HepG2 (cell line): ENCODE measurements at regions not wholly inside any gene's neighbourhood (a gene's known extent, or its start where the extent isn't known, plus 50 kb on each side); places are given as distances from the start of the nearest gene placed in this dataset.

ENCODE experiments used
- AKAP8 ChIP-seq: sonication (generic); formaldehyde crosslinking; IDR thresholded peaks from 2 replicates; pipeline ENCODE4 v1.5.1; 2020; ENCODE audit warnings: mild to moderate bottlenecking, missing genetic modification reagents
- CCAR2 ChIP-seq: fragments of 200-400 bp; formaldehyde crosslinking; optimal IDR thresholded peaks from 2 replicates; pipeline ENCODE3; 2018; ENCODE audit warnings: low read depth, mild to moderate bottlenecking, low read length, moderate library complexity
- CEBPB ChIP-seq: IDR thresholded peaks from 2 replicates; pipeline ENCODE4 v1.6.1; 2011; ENCODE audit warnings: low read depth, low read length, improper control_type of control experiment, borderline replicate concordance
- CEBPG ChIP-seq: IDR thresholded peaks from 2 replicates; pipeline ENCODE4 v1.6.1; 2016
- EP300 ChIP-seq, 3 experiments: sonication (generic) in 1 of 3; formaldehyde crosslinking in 1 of 3; IDR thresholded peaks; 2 replicates each; pipeline versions ENCODE4 v1.5.1 to v1.6.1; 2011 to 2020; ENCODE audit warnings: low read depth in 2 of 3, low read length in 2 of 3, borderline replicate concordance in 1 of 3, improper control_type of control experiment in 1 of 3, mild to moderate bottlenecking in 1 of 3, missing genetic modification reagents in 1 of 3, moderate library complexity in 1 of 3
- KLF16 ChIP-seq, 2 experiments: sonication (generic) in 1 of 2; formaldehyde crosslinking in 1 of 2; IDR thresholded peaks; 2 replicates each; pipeline versions ENCODE4 v1.6.1 to v1.8.0; 2016 to 2023; ENCODE audit warnings: missing genetic modification reagents in 2 of 2, missing compliant biosample characterization in 1 of 2
- SMC3 ChIP-seq: IDR thresholded peaks from 2 replicates; pipeline ENCODE4 v1.6.1; 2011; ENCODE audit warnings: low read length, improper control_type of control experiment
- ZNF326 ChIP-seq: sonication (generic); formaldehyde crosslinking; IDR thresholded peaks from 2 replicates; pipeline ENCODE4 v1.4.0; 2020; ENCODE audit warnings: missing genetic modification reagents, borderline replicate concordance
- ZNF644 ChIP-seq: IDR thresholded peaks from 2 replicates; pipeline ENCODE4 v1.6.1; 2016; ENCODE audit warnings: low read depth
- TF ChIP-seq, protein P1 (sequence below): sonication (generic); formaldehyde crosslinking; IDR thresholded peaks from 2 replicates; pipeline ENCODE4 v1.5.0; 2020; ENCODE audit warnings: mild to moderate bottlenecking, missing genetic modification reagents, moderate library complexity
- TF ChIP-seq, protein P2 (sequence below), 2 experiments: sonication (generic) in 1 of 2; formaldehyde crosslinking in 1 of 2; IDR thresholded peaks; 2 replicates each; pipeline versions ENCODE4 v1.5.1 to v1.6.1; 2011 to 2020; ENCODE audit warnings: borderline replicate concordance in 1 of 2, low read depth in 1 of 2, low read length in 1 of 2, mild to moderate bottlenecking in 1 of 2, missing genetic modification reagents in 1 of 2, moderate library complexity in 1 of 2
- TF ChIP-seq, protein P3 (sequence below): IDR thresholded peaks from 2 replicates; pipeline ENCODE4 v1.6.1; 2016; ENCODE audit warnings: missing compliant biosample characterization, missing genetic modification reagents, borderline replicate concordance
- TF ChIP-seq, protein P4 (sequence below): sonication (generic); formaldehyde crosslinking; IDR thresholded peaks from one replicate; pipeline ENCODE4 v1.5.1; 2020; ENCODE audit warnings: mild to moderate bottlenecking, missing genetic modification reagents; ENCODE audit errors: not compliant biosample characterization

DNA sequence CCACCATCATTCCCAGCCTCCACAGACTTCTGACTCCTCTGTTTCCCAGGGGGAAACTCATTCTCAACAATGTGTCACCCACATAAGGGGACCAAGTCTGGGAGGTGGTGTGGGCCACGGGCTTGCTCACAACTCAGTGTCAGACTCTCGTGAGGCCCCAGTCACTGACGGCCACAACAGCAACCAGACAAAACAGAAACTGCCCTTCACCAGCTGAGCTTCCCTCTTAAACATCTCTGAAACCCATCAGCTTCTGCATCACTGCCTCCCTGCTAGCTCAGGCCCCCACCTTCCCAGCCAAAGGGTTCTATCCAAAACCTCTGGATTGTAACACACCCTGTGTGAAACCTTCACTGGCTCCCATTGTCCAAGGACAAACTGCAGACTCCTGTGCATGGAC is 273.4 kb downstream of the CDK5RAP2 start:
- TF ChIP-seq ZNF326 (CRISPR knock-in tag) (no peak), CEBPG (CRISPR knock-in tag) (no peak), CCAR2 (no peak), AKAP8 (CRISPR knock-in tag) (no peak), KLF16 (CRISPR knock-in tag; IDR thresholded peaks at IDR 0.05) (no peak), CEBPB (no peak), EP300 (IDR thresholded peaks at IDR 0.05; ENCODE audit: low read depth in 2 of 2, low read length in 2 of 2) (no peak), EP300 (CRISPR knock-in tag; IDR thresholded peaks at IDR 0.05; ENCODE audit: borderline replicate concordance) (no peak), SMC3 (no peak), ZNF644 (CRISPR knock-in tag) (no peak)
- TF ChIP-seq, protein P1, sequence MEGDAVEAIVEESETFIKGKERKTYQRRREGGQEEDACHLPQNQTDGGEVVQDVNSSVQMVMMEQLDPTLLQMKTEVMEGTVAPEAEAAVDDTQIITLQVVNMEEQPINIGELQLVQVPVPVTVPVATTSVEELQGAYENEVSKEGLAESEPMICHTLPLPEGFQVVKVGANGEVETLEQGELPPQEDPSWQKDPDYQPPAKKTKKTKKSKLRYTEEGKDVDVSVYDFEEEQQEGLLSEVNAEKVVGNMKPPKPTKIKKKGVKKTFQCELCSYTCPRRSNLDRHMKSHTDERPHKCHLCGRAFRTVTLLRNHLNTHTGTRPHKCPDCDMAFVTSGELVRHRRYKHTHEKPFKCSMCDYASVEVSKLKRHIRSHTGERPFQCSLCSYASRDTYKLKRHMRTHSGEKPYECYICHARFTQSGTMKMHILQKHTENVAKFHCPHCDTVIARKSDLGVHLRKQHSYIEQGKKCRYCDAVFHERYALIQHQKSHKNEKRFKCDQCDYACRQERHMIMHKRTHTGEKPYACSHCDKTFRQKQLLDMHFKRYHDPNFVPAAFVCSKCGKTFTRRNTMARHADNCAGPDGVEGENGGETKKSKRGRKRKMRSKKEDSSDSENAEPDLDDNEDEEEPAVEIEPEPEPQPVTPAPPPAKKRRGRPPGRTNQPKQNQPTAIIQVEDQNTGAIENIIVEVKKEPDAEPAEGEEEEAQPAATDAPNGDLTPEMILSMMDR (CRISPR knock-in tag) = no peak
- TF ChIP-seq, protein P2, sequence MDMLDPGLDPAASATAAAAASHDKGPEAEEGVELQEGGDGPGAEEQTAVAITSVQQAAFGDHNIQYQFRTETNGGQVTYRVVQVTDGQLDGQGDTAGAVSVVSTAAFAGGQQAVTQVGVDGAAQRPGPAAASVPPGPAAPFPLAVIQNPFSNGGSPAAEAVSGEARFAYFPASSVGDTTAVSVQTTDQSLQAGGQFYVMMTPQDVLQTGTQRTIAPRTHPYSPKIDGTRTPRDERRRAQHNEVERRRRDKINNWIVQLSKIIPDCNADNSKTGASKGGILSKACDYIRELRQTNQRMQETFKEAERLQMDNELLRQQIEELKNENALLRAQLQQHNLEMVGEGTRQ (IDR thresholded peaks at IDR 0.05; ENCODE audit: low read depth, low read length) = no peak
- TF ChIP-seq, protein P2 (CRISPR knock-in tag; IDR thresholded peaks at IDR 0.05; ENCODE audit: borderline replicate concordance) = no peak
- TF ChIP-seq, protein P3, sequence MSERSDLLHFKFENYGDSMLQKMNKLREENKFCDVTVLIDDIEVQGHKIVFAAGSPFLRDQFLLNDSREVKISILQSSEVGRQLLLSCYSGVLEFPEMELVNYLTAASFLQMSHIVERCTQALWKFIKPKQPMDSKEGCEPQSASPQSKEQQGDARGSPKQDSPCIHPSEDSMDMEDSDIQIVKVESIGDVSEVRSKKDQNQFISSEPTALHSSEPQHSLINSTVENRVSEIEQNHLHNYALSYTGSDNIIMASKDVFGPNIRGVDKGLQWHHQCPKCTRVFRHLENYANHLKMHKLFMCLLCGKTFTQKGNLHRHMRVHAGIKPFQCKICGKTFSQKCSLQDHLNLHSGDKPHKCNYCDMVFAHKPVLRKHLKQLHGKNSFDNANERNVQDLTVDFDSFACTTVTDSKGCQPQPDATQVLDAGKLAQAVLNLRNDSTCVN (CRISPR knock-in tag) = no peak
- TF ChIP-seq, protein P4, sequence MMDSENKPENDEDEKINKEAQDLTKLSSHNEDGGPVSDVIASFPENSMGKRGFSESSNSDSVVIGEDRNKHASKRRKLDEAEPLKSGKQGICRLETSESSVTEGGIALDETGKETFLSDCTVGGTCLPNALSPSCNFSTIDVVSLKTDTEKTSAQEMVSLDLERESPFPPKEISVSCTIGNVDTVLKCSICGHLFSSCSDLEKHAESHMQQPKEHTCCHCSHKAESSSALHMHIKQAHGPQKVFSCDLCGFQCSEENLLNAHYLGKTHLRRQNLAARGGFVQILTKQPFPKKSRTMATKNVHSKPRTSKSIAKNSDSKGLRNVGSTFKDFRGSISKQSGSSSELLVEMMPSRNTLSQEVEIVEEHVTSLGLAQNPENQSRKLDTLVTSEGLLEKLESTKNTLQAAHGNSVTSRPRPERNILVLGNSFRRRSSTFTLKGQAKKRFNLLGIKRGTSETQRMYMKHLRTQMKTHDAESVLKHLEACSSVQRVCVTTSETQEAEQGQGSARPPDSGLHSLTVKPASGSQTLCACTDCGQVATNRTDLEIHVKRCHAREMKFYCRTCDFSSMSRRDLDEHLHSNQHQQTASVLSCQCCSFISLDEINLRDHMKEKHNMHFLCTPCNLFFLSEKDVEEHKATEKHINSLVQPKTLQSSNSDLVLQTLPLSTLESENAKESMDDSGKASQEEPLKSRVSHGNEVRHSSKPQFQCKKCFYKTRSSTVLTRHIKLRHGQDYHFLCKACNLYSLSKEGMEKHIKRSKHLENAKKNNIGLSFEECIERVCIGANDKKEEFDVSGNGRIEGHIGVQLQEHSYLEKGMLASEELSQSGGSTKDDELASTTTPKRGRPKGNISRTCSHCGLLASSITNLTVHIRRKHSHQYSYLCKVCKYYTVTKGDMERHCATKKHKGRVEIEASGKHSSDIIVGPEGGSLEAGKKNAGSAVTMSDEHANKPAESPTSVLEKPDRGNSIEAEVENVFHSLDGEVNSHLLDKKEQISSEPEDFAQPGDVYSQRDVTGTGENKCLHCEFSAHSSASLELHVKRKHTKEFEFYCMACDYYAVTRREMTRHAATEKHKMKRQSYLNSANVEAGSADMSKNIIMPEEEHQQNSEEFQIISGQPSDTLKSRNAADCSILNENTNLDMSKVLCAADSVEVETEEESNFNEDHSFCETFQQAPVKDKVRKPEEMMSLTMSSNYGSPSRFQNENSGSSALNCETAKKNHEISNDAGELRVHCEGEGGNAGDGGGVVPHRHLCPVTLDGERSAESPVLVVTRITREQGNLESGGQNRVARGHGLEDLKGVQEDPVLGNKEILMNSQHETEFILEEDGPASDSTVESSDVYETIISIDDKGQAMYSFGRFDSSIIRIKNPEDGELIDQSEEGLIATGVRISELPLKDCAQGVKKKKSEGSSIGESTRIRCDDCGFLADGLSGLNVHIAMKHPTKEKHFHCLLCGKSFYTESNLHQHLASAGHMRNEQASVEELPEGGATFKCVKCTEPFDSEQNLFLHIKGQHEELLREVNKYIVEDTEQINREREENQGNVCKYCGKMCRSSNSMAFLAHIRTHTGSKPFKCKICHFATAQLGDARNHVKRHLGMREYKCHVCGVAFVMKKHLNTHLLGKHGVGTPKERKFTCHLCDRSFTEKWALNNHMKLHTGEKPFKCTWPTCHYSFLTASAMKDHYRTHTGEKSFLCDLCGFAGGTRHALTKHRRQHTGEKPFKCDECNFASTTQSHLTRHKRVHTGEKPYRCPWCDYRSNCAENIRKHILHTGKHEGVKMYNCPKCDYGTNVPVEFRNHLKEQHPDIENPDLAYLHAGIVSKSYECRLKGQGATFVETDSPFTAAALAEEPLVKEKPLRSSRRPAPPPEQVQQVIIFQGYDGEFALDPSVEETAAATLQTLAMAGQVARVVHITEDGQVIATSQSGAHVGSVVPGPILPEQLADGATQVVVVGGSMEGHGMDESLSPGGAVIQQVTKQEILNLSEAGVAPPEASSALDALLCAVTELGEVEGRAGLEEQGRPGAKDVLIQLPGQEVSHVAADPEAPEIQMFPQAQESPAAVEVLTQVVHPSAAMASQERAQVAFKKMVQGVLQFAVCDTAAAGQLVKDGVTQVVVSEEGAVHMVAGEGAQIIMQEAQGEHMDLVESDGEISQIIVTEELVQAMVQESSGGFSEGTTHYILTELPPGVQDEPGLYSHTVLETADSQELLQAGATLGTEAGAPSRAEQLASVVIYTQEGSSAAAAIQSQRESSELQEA (CRISPR knock-in tag) = no peak
